ENCODE measurements at regions not wholly inside any gene's neighbourhood (a gene's known extent, or its start where the extent isn't known, plus 50 kb on each side); places are given as distances from the start of the nearest gene placed in this dataset.

GRCh38 chr6:98583506-98583905 is 250.9 kb upstream of the POU3F2 start (continued):
- no peak for TF ChIP-seq CTCF (IDR thresholded peaks at IDR 0.05 in 2 of 3, conservative IDR thresholded peaks at IDR 0.05 in 1 of 3; ENCODE audit: borderline replicate concordance in 1 of 3, insufficient read depth in 1 of 3, low read depth in 2 of 3, low read length in 2 of 3)
- TF ChIP-seq FOSL1 (IDR thresholded peaks at IDR 0.05; ENCODE audit: low read depth): no peak
- TF ChIP-seq, protein P1, sequence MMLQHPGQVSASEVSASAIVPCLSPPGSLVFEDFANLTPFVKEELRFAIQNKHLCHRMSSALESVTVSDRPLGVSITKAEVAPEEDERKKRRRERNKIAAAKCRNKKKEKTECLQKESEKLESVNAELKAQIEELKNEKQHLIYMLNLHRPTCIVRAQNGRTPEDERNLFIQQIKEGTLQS (IDR thresholded peaks at IDR 0.05): no peak
- TF ChIP-seq ELF1 (IDR thresholded peaks at IDR 0.05; ENCODE audit: borderline replicate concordance, low read depth): no peak

GRCh38 chr6:98586163-98586562 is 248.2 kb upstream of the POU3F2 start:
- Histone ChIP-seq H3K4me2 (ENCODE audit: low read length) (no peak overlapping the region), H3K36me3 (ENCODE audit: control insufficient read depth in 1 of 2, insufficient read depth in 2 of 2, low read length in 2 of 2) (no peaks in the 10 kb centered on the region), H3K79me2 (ENCODE audit: insufficient read depth, low read length) (no peaks in the 10 kb centered on the region), H3K27me3 (ENCODE audit: insufficient read depth, low read length) (peaks cover 29% of the 10 kb centered on the region), H3K9me2 (ENCODE audit: insufficient read depth) (no peaks in the 10 kb centered on the region), H3K4me1 (ENCODE audit: control insufficient read depth in 1 of 2, insufficient read depth in 2 of 2, low read length in 2 of 2) (no peaks in the 10 kb centered on the region), H3K27ac (ENCODE audit: low read depth, low read length) (no peak overlapping the region), H4K20me1 (ENCODE audit: insufficient read depth) (no peaks in the 10 kb centered on the region), H3K9me3 (ENCODE audit: control insufficient read depth in 1 of 2, insufficient read depth in 1 of 2, low read depth in 1 of 2, low read length in 2 of 2) (no peaks in the 10 kb centered on the region), H2AFZ (ENCODE audit: low read depth, low read length, poor library complexity, severe bottlenecking) (no peak overlapping the region), H3K4me3 (replicated peaks in 1 of 2; ENCODE audit: low read depth in 1 of 2, low read length in 2 of 2) (no peak overlapping the region), H3K9ac (ENCODE audit: low read length) (no peak overlapping the region)
- BruUV-seq (replicated peaks): no TSS peak
- ATAC-seq: no peak
- POLR2A ChIA-PET: no interaction called here
- TF ChIP-seq SP1 (IDR thresholded peaks at IDR 0.05; ENCODE audit: low read depth) (no peak), EGR1 (IDR thresholded peaks at IDR 0.05; ENCODE audit: low read depth) (no peak), ELF1 (IDR thresholded peaks at IDR 0.05; ENCODE audit: borderline replicate concordance, low read depth) (no peak), CEBPB (IDR thresholded peaks at IDR 0.05; ENCODE audit: low read depth) (no peak), SIN3A (IDR thresholded peaks at IDR 0.05; ENCODE audit: low read depth) (no peak), YY1 (IDR thresholded peaks at IDR 0.05; ENCODE audit: extremely low read depth, insufficient replicate concordance, low read depth, low read length) (no peak), EZH2 (IDR thresholded peaks at IDR 0.05) (no peak), ZFX (IDR thresholded peaks at IDR 0.05) (no peak)
- TF ChIP-seq, protein P1 (IDR thresholded peaks at IDR 0.05): no peak
- TF ChIP-seq, protein P2, sequence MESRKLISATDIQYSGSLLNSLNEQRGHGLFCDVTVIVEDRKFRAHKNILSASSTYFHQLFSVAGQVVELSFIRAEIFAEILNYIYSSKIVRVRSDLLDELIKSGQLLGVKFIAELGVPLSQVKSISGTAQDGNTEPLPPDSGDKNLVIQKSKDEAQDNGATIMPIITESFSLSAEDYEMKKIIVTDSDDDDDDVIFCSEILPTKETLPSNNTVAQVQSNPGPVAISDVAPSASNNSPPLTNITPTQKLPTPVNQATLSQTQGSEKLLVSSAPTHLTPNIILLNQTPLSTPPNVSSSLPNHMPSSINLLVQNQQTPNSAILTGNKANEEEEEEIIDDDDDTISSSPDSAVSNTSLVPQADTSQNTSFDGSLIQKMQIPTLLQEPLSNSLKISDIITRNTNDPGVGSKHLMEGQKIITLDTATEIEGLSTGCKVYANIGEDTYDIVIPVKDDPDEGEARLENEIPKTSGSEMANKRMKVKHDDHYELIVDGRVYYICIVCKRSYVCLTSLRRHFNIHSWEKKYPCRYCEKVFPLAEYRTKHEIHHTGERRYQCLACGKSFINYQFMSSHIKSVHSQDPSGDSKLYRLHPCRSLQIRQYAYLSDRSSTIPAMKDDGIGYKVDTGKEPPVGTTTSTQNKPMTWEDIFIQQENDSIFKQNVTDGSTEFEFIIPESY (IDR thresholded peaks at IDR 0.05; ENCODE audit: extremely low read depth, insufficient replicate concordance, low read length): no peak
- intact Hi-C loops (cut with micrococcal nuclease): no loop called here
- DNase-seq (ENCODE audit: low read depth, low spot score): no peak
- CTCF ChIA-PET: no interaction called here
- RAD21 ChIA-PET (ENCODE audit: low non-redundant PET in 1 of 2, low total read pairs in 2 of 2, uncharacterized antibody in 2 of 2, unreplicated experiment in 2 of 2): no interaction called here

Data from HCT116 (cell line).